ENCODE measurements at regions not wholly inside any gene's neighbourhood (a gene's known extent, or its start where the extent isn't known, plus 50 kb on each side); places are given as distances from the start of the nearest gene placed in this dataset.

DNA sequence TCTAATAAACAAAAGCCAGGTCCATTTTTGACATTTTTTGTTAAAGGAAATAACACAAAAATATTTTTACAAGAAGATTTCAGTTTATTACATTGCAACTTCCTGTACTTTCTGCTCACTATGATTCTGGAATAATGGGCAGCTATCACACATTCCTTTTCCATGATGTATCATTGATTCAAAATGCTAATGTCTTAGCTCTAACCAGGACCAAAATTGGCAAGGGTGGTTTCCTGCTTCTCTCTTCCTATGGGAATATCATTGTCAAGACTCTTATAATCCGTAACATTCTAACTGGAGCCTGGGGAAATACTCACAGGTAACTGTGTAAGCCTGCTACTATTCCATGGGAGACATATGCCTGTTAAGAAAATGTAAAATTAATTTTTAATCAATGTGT lies 218.6 kb downstream of the DCAF12L2 start:
- H3K27ac Mint-ChIP-seq, result no peak overlapping the region
- H3K9me3 ChIP-seq (ENCODE audit: control insufficient read depth in 2 of 2, low read length in 2 of 2), result no peaks in the 10 kb centered on the region
- no peaks in the 10 kb centered on the region for H3K4me1 ChIP-seq (ENCODE audit: control insufficient read depth, insufficient read depth, low read length, poor library complexity, severe bottlenecking)
- DNase-seq (no peak), ATAC-seq (ENCODE audit: low read depth in 2 of 2) (no peak)
- no peak overlapping the region for H3K4me3 Mint-ChIP-seq
- H3K9me3 Mint-ChIP-seq, result peaks cover 0 to 3% (median 0%) of the 10 kb centered on the region in 7 donors
- H3K36me3 Mint-ChIP-seq, result no peaks in the 10 kb centered on the region
- H3K4me1 Mint-ChIP-seq, result no peaks in the 10 kb centered on the region
- no peaks in the 10 kb centered on the region for H3K36me3 ChIP-seq (ENCODE audit: control insufficient read depth, insufficient read depth, low read length)
- no peaks in the 10 kb centered on the region for H3K27me3 ChIP-seq (ENCODE audit: control insufficient read depth, insufficient read depth, low read length)
- no peak overlapping the region for H3K27ac ChIP-seq (ENCODE audit: insufficient read depth, low read length, poor library complexity, severe bottlenecking)
- H3K27me3 Mint-ChIP-seq, result no peaks in the 10 kb centered on the region
- H3K4me3 ChIP-seq (ENCODE audit: low read depth, low read length), result no peak overlapping the region

DNA sequence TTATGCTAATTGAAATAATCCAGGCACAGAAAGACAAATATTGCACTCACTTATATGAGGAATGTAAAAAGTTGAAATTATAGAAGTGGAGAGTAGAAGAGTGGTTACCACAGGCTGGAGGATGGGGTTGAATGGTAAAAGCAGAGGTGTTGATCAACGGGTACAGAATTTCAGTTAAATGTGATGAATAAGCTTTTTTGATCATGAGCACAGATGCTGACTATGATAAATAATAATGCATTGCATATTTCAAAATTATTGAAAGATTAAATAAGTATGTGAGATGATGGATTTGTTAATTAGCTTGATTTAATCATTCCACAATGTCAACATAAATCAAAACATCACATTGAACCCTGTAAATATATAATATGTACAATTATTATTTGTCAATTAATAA lies 213.1 kb downstream of the DCAF12L2 start:
- no peak overlapping the region for H3K27ac ChIP-seq (ENCODE audit: insufficient read depth, low read length, poor library complexity, severe bottlenecking)
- no peaks in the 10 kb centered on the region for H3K4me1 Mint-ChIP-seq
- no peak overlapping the region for H3K27ac Mint-ChIP-seq
- H3K36me3 Mint-ChIP-seq, result no peaks in the 10 kb centered on the region
- H3K36me3 ChIP-seq (ENCODE audit: control insufficient read depth, insufficient read depth, low read length), result no peaks in the 10 kb centered on the region
- no peak overlapping the region for H3K4me3 ChIP-seq (ENCODE audit: low read depth, low read length)
- DNase-seq, result no peak
- H3K27me3 ChIP-seq (ENCODE audit: control insufficient read depth, insufficient read depth, low read length), result no peaks in the 10 kb centered on the region
- ATAC-seq (ENCODE audit: low read depth in 2 of 2), result no peak
- no peaks in the 10 kb centered on the region for H3K9me3 Mint-ChIP-seq
- no peak overlapping the region for H3K4me3 Mint-ChIP-seq
- H3K27me3 Mint-ChIP-seq, result no peaks in the 10 kb centered on the region
- no peaks in the 10 kb centered on the region for H3K9me3 ChIP-seq (ENCODE audit: control insufficient read depth in 2 of 2, low read length in 2 of 2)
- no peaks in the 10 kb centered on the region for H3K4me1 ChIP-seq (ENCODE audit: control insufficient read depth, insufficient read depth, low read length, poor library complexity, severe bottlenecking)

DNA sequence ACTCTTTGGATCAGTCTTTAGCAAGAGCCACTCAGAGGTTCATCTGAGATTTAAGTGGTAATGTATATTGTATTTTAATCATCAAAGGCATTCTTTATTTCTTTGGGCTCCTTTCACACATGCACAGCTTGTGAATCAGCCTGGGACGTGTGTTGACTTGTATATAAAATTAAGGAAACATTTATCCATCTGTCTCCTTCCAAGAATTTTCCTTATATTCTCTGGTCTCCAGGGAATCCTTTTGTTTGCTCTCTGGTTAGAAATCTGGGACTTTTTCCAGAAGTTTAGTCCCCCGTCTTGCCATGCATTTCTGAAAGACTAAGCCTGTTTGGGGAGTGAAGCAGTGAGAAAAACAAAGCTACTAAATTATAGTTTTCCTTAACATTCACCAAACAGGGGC lies 212.3 kb downstream of the DCAF12L2 start:
- Mint-ChIP-seq H3K4me3 (no peak overlapping the region), H3K4me1 (no peaks in the 10 kb centered on the region), H3K36me3 (no peaks in the 10 kb centered on the region), H3K27ac (no peak overlapping the region), H3K27me3 (no peaks in the 10 kb centered on the region), H3K9me3 (no peaks in the 10 kb centered on the region)
- Histone ChIP-seq H3K9me3 (ENCODE audit: control insufficient read depth in 2 of 2, low read length in 2 of 2) (peaks cover 0 to 2% of the 10 kb centered on the region in 2 experiments), H3K27ac (ENCODE audit: insufficient read depth, low read length, poor library complexity, severe bottlenecking) (no peak overlapping the region), H3K36me3 (ENCODE audit: control insufficient read depth, insufficient read depth, low read length) (no peaks in the 10 kb centered on the region), H3K4me3 (ENCODE audit: low read depth, low read length) (no peak overlapping the region), H3K27me3 (ENCODE audit: control insufficient read depth, insufficient read depth, low read length) (no peaks in the 10 kb centered on the region), H3K4me1 (ENCODE audit: control insufficient read depth, insufficient read depth, low read length, poor library complexity, severe bottlenecking) (no peaks in the 10 kb centered on the region)
- DNase-seq (no peak), ATAC-seq (ENCODE audit: low read depth in 2 of 2) (no peak)

DNA sequence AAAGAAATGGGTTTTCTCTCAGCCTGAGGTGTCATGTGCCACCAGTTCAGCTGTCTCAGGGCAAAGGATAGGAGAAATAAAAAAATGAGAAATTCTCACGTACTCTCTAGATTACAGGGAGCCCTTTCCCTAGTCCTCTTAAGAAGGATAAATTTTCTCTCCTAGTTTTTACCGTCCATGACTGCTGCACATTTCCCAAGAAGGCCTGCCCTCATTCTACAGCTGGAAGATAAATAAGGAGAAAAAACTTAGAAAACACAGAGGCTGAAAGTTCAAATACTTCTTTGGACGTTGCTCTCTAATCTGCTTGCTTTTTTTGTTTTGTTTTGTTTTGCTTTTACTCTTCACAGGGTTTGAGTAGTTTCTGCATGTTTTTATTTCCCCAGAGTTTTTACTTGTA lies 211.9 kb downstream of the DCAF12L2 start:
- Mint-ChIP-seq H3K9me3 (no peaks in the 10 kb centered on the region), H3K4me3 (no peak overlapping the region), H3K36me3 (no peaks in the 10 kb centered on the region), H3K27me3 (no peaks in the 10 kb centered on the region), H3K4me1 (no peaks in the 10 kb centered on the region), H3K27ac (no peak overlapping the region)
- ATAC-seq (ENCODE audit: low read depth in 2 of 2), result no peak
- no peaks in the 10 kb centered on the region for H3K27me3 ChIP-seq (ENCODE audit: control insufficient read depth, insufficient read depth, low read length)
- H3K9me3 ChIP-seq (ENCODE audit: control insufficient read depth in 2 of 2, low read length in 2 of 2), result peaks cover 0 to 2% of the 10 kb centered on the region in 2 experiments
- H3K4me3 ChIP-seq (ENCODE audit: low read depth, low read length), result no peak overlapping the region
- no peak overlapping the region for H3K27ac ChIP-seq (ENCODE audit: insufficient read depth, low read length, poor library complexity, severe bottlenecking)
- no peaks in the 10 kb centered on the region for H3K4me1 ChIP-seq (ENCODE audit: control insufficient read depth, insufficient read depth, low read length, poor library complexity, severe bottlenecking)
- no peaks in the 10 kb centered on the region for H3K36me3 ChIP-seq (ENCODE audit: control insufficient read depth, insufficient read depth, low read length)
- DNase-seq, result no peak

DNA sequence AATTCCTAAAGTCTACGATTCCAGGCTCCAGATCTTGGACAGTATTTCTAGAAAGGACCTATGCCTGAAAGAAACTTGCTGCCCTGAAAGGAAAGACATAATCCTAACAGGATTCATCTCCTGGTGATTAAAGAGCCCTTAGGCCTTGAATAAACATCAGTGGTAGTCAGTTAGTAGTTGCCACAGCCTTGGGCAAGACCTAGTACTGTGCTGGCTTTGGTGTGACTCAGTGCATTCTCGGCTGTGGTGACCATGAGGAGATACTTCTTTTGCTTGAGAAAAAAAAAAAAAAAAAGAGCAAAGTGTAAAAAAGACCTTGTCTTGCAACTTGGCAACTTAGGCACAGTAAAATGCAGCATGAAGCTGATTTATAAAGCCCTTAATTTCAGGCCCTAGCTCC lies 188.2 kb downstream of the DCAF12L2 start:
- H3K4me3 ChIP-seq (ENCODE audit: low read depth, low read length), result no peak overlapping the region
- Mint-ChIP-seq H3K27ac (no peak overlapping the region), H3K9me3 (peaks cover 0 to 7% (median 0%) of the 10 kb centered on the region in 7 donors), H3K4me1 (no peaks in the 10 kb centered on the region), H3K27me3 (no peaks in the 10 kb centered on the region), H3K4me3 (no peak overlapping the region), H3K36me3 (no peaks in the 10 kb centered on the region)
- ATAC-seq (ENCODE audit: low read depth in 2 of 2) (no peak), DNase-seq (no peak)
- no peak overlapping the region for H3K27ac ChIP-seq (ENCODE audit: insufficient read depth, low read length, poor library complexity, severe bottlenecking)
- no peaks in the 10 kb centered on the region for H3K4me1 ChIP-seq (ENCODE audit: control insufficient read depth, insufficient read depth, low read length, poor library complexity, severe bottlenecking)
- no peaks in the 10 kb centered on the region for H3K27me3 ChIP-seq (ENCODE audit: control insufficient read depth, insufficient read depth, low read length)
- H3K9me3 ChIP-seq (ENCODE audit: control insufficient read depth in 2 of 2, low read length in 2 of 2), result peaks cover 0 to 2% of the 10 kb centered on the region in 2 experiments
- H3K36me3 ChIP-seq (ENCODE audit: control insufficient read depth, insufficient read depth, low read length), result no peaks in the 10 kb centered on the region

DNA sequence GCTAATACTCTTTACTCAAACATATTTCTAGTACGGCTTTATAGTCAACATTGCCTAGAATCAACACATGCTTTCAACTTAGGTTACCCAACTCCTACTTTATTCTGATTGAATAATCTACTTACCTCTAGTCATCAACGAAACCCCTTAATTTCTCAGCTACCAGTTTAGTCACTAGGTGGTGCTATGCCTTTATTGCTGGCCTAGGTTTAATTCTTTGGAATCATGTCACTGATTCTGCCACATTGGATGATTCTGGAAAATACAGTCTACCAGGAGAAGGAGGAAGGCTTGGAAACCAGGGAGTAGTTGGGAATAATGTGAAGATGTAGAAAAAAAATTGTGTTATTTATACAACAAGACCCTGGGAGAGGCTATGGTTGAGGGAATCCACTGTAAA lies 167.7 kb downstream of the DCAF12L2 start:
- no peak overlapping the region for H3K4me3 ChIP-seq (ENCODE audit: low read depth, low read length)
- Mint-ChIP-seq H3K27me3 (no peaks in the 10 kb centered on the region), H3K27ac (no peak overlapping the region), H3K4me3 (no peak overlapping the region), H3K4me1 (no peaks in the 10 kb centered on the region), H3K36me3 (no peaks in the 10 kb centered on the region), H3K9me3 (peaks cover 0 to 5% (median 0%) of the 10 kb centered on the region in 7 donors)
- H3K27me3 ChIP-seq (ENCODE audit: control insufficient read depth, insufficient read depth, low read length), result no peaks in the 10 kb centered on the region
- no peaks in the 10 kb centered on the region for H3K4me1 ChIP-seq (ENCODE audit: control insufficient read depth, insufficient read depth, low read length, poor library complexity, severe bottlenecking)
- ATAC-seq (ENCODE audit: low read depth in 2 of 2), result no peak
- H3K9me3 ChIP-seq (ENCODE audit: control insufficient read depth in 2 of 2, low read length in 2 of 2), result no peaks in the 10 kb centered on the region
- H3K27ac ChIP-seq (ENCODE audit: insufficient read depth, low read length, poor library complexity, severe bottlenecking), result no peak overlapping the region
- no peaks in the 10 kb centered on the region for H3K36me3 ChIP-seq (ENCODE audit: control insufficient read depth, insufficient read depth, low read length)
- peak in 1 of 3 donors; percentile 1 for DNase-seq

DNA sequence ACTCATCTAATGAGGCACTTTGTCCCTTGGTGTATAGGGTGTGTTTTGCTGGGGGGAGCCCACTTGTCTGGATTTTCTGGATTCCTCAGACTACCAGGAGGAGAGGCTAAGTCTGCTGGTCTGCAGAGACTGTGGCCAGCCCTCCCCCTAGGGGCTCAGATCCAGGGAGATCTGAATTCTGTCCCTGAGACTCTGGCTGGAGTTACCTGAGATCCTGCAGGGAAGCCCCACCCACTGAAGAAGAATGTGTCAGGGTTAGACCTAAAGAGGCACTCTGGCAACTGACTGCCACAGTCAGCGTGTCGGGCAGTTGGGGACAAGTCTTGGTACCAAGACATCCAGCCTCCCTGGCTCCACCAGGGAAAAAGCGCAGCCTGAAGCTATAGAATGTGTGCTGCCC lies 138.9 kb downstream of the DCAF12L2 start:
- H3K4me3 ChIP-seq (ENCODE audit: low read depth, low read length), result no peak overlapping the region
- H3K27me3 Mint-ChIP-seq, result no peaks in the 10 kb centered on the region
- H3K27me3 ChIP-seq (ENCODE audit: control insufficient read depth, insufficient read depth, low read length), result no peaks in the 10 kb centered on the region

DNA sequence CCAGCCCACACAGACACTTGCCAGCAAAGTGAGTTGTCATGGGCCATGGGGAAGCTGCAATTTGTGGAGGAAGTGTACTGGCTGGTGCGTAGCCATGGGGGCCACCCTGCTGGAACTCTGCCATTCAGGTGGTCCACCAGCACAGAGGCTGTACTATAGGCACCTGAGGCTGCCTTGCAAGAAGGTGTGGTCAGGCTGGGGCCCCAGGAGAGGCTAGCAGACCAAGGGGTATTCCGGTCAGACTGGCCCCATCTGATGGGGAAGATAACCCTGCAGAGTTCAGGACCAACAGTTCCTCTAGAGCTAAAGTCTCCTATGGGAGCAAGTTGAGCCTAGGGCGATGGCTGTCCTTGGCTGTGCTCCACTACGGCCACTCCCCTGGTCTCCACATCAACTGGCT lies 136.1 kb downstream of the DCAF12L2 start:
- Mint-ChIP-seq H3K27me3 (no peaks in the 10 kb centered on the region), H3K27ac (no peak overlapping the region), H3K36me3 (no peaks in the 10 kb centered on the region), H3K4me3 (no peak overlapping the region), H3K4me1 (no peaks in the 10 kb centered on the region), H3K9me3 (peaks cover 0 to 4% (median 0%) of the 10 kb centered on the region in 7 donors)
- Histone ChIP-seq H3K9me3 (ENCODE audit: control insufficient read depth in 2 of 2, low read length in 2 of 2) (no peaks in the 10 kb centered on the region), H3K4me1 (ENCODE audit: control insufficient read depth, insufficient read depth, low read length, poor library complexity, severe bottlenecking) (no peaks in the 10 kb centered on the region), H3K27ac (ENCODE audit: insufficient read depth, low read length, poor library complexity, severe bottlenecking) (no peak overlapping the region), H3K36me3 (ENCODE audit: control insufficient read depth, insufficient read depth, low read length) (no peaks in the 10 kb centered on the region), H3K27me3 (ENCODE audit: control insufficient read depth, insufficient read depth, low read length) (no peaks in the 10 kb centered on the region), H3K4me3 (ENCODE audit: low read depth, low read length) (no peak overlapping the region)
- ATAC-seq (ENCODE audit: low read depth in 2 of 2) (no peak), DNase-seq (no peak)

More for the DNA sequence above, 138.9 kb downstream of the DCAF12L2 start:
- H3K36me3 Mint-ChIP-seq, result no peaks in the 10 kb centered on the region
- no peak overlapping the region for H3K4me3 Mint-ChIP-seq
- H3K4me1 ChIP-seq (ENCODE audit: control insufficient read depth, insufficient read depth, low read length, poor library complexity, severe bottlenecking), result no peaks in the 10 kb centered on the region
- no peak overlapping the region for H3K27ac ChIP-seq (ENCODE audit: insufficient read depth, low read length, poor library complexity, severe bottlenecking)
- no peaks in the 10 kb centered on the region for H3K4me1 Mint-ChIP-seq
- no peak overlapping the region for H3K27ac Mint-ChIP-seq
- no peaks in the 10 kb centered on the region for H3K36me3 ChIP-seq (ENCODE audit: control insufficient read depth, insufficient read depth, low read length)
- no peaks in the 10 kb centered on the region for H3K9me3 ChIP-seq (ENCODE audit: control insufficient read depth in 2 of 2, low read length in 2 of 2)
- H3K9me3 Mint-ChIP-seq, result peaks cover 0 to 4% (median 0%) of the 10 kb centered on the region in 7 donors
- DNase-seq, result no peak
- ATAC-seq (ENCODE audit: low read depth in 2 of 2), result no peak
